ENCODE measurements at regions not wholly inside any gene's neighbourhood (a gene's known extent, or its start where the extent isn't known, plus 50 kb on each side); places are given as distances from the start of the nearest gene placed in this dataset.

GRCh38 chr6:168165891-168166290, 86.9 kb upstream of the FRMD1 start:
- TF ChIP-seq FOS (IDR thresholded peaks at IDR 0.05; ENCODE audit: low read depth, low read length) (no peak), SMC3 (IDR thresholded peaks at IDR 0.05; ENCODE audit: low read depth, low read length) (no peak), BHLHE40 (IDR thresholded peaks at IDR 0.05; ENCODE audit: low read depth, low read length) (no peak), MXI1 (IDR thresholded peaks at IDR 0.05; ENCODE audit: borderline replicate concordance, low read depth, low read length) (no peak), MAFK (IDR thresholded peaks at IDR 0.05; ENCODE audit: low read depth, low read length) (no peak), MAZ (IDR thresholded peaks at IDR 0.05; ENCODE audit: borderline replicate concordance, low read depth, low read length) (no peak), POLR2A (IDR thresholded peaks at IDR 0.05; ENCODE audit: low read depth, low read length) (no peak), CEBPB (IDR thresholded peaks at IDR 0.05; ENCODE audit: low read depth, low read length) (no peak), RCOR1 (IDR thresholded peaks at IDR 0.05; ENCODE audit: insufficient replicate concordance, low read length) (no peak), RAD21 (IDR thresholded peaks at IDR 0.05; ENCODE audit: low read length) (no peak), NFE2L2 (IDR thresholded peaks at IDR 0.05; ENCODE audit: low read depth, low read length) (no peak), CTCF (conservative IDR thresholded peaks at IDR 0.05; ENCODE audit: low read depth, low read length) (no peak), RFX5 (IDR thresholded peaks at IDR 0.05; ENCODE audit: low read depth, low read length) (no peak), USF2 (IDR thresholded peaks at IDR 0.05; ENCODE audit: low read depth, low read length) (no peak), CHD1 (IDR thresholded peaks at IDR 0.05; ENCODE audit: low read depth, low read length) (no peak)
- TF ChIP-seq, protein P1, sequence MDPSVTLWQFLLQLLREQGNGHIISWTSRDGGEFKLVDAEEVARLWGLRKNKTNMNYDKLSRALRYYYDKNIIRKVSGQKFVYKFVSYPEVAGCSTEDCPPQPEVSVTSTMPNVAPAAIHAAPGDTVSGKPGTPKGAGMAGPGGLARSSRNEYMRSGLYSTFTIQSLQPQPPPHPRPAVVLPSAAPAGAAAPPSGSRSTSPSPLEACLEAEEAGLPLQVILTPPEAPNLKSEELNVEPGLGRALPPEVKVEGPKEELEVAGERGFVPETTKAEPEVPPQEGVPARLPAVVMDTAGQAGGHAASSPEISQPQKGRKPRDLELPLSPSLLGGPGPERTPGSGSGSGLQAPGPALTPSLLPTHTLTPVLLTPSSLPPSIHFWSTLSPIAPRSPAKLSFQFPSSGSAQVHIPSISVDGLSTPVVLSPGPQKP (IDR thresholded peaks at IDR 0.05; ENCODE audit: borderline replicate concordance, low read depth, low read length): no peak
- POLR2A ChIA-PET (ENCODE audit: unreplicated experiment): no interaction called here

More at GRCh38 chr6:168165891-168166290, 86.9 kb upstream of the FRMD1 start:
- Histone ChIP-seq H4K5ac (ENCODE audit: low read depth, low read length) (no peak overlapping the region), H3K4me2 (ENCODE audit: low read depth, low read length) (no peak overlapping the region), H3K18ac (ENCODE audit: low read depth, low read length) (no peak overlapping the region), H3K9ac (ENCODE audit: low read depth, low read length) (no peak overlapping the region), H2BK20ac (ENCODE audit: low read depth, low read length) (no peak overlapping the region), H2AFZ (replicated peaks; ENCODE audit: low read length, poor library complexity) (no peak overlapping the region), H3K14ac (replicated peaks; ENCODE audit: low read depth, low read length) (no peak overlapping the region), H2BK5ac (ENCODE audit: low read depth, low read length, poor library complexity, severe bottlenecking) (no peak overlapping the region), H2BK120ac (ENCODE audit: low read depth, low read length) (no peak overlapping the region), H4K20me1 (ENCODE audit: insufficient read depth, low read length) (no peaks in the 10 kb centered on the region), H3K56ac (ENCODE audit: extremely low read depth, insufficient read depth, low read length) (no peak overlapping the region), H3K36me3 (ENCODE audit: control insufficient read depth, insufficient read depth, low read length) (no peaks in the 10 kb centered on the region), H3K4ac (ENCODE audit: low read depth, low read length) (no peak overlapping the region), H3K23ac (ENCODE audit: low read depth, low read length) (no peak overlapping the region), H2BK15ac (ENCODE audit: low read depth, low read length) (no peak overlapping the region), H3K9me3 (ENCODE audit: control insufficient read depth, insufficient read depth, low read length) (peaks cover 10% of the 10 kb centered on the region), H4K8ac (ENCODE audit: low read depth in 2 of 2, low read length in 2 of 2) (no peak overlapping the region), H3K27me3 (ENCODE audit: control insufficient read depth, insufficient read depth, low read length) (no peaks in the 10 kb centered on the region), H4K91ac (ENCODE audit: insufficient read depth, low read depth, low read length) (no peak overlapping the region), H3K79me1 (ENCODE audit: low read depth in 1 of 2, low read length in 2 of 2) (no peaks in the 10 kb centered on the region), H3K4me3 (ENCODE audit: insufficient read depth, low read depth, low read length) (no peak overlapping the region), H2AK5ac (ENCODE audit: low read depth, low read length) (no peak overlapping the region), H3K27ac (ENCODE audit: insufficient read depth, low read length) (no peak overlapping the region), H3K9me1 (ENCODE audit: insufficient read depth, low read length) (no peaks in the 10 kb centered on the region), H2AK9ac (replicated peaks; ENCODE audit: low read depth, low read length, poor library complexity) (no peak overlapping the region), H3K4me1 (ENCODE audit: control insufficient read depth, insufficient read depth, low read length) (peaks cover 3% of the 10 kb centered on the region; the same call in 1 of the 2 replicates)
- in situ Hi-C loops (cut with MboI; ENCODE audit: low sequenced_read_pairs) (no loop called here), intact Hi-C loops (cut with micrococcal nuclease) (no loop called here), dilution Hi-C loops (cut with HindIII; ENCODE audit: low sequenced_read_pairs, unreplicated experiment) (no loop called here)
- no TSS peak for BruUV-seq (replicated peaks)
- no peak for ATAC-seq (ENCODE audit: low read depth)
- CTCF ChIA-PET: no interaction called here
- WGBS, 2 experiments (ENCODE audit: extremely low coverage in 2 of 2, insufficient read length in 1 of 2): no CpG with 5 or more reads among the region's 6 CpGs
- DNase-seq: no peak

Measured in IMR-90 (cell line).